AG10803 (cell line): ENCODE measurements at regions not wholly inside any gene's neighbourhood (a gene's known extent, or its start where the extent isn't known, plus 50 kb on each side); places are given as distances from the start of the nearest gene placed in this dataset.

Experiments
- DNase-seq: peaks from one replicate; pipeline ENCODE4 v3.0.0; 2010; ENCODE audit warnings: low read depth
- H3K4me3 ChIP-seq: 2 replicates; pipeline ENCODE4 v1.5.1; 2011; ENCODE audit warnings: mild to moderate bottlenecking, low read length, control low read depth
- TF ChIP-seq, protein P1 (sequence below): conservative IDR thresholded peaks from 2 replicates; pipeline ENCODE4 v1.5.1; 2011; ENCODE audit warnings: mild to moderate bottlenecking, low read length, control low read depth, inconsistent platforms

DNA sequence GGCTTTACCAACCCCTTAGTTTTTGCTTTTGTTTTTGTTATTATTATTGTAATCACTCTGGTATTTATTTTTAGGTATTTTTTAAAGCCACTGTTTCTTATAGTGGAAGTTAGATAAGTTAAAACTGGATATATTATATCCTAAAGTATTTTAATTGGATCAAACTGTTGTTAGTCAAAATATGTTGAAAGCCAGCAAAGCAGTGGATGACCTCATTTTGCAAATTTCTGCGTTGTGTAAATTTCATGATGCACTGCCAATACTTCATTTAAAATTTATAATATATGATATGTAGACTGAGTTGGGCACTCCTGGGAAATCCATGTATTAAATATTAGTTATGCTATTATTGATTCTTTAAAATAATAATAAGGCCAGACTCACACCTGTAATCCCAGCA is 661.7 kb upstream of the NRXN1 start:
- no peak for DNase-seq
- no peak overlapping the region for H3K4me3 ChIP-seq
- TF ChIP-seq, protein P1, sequence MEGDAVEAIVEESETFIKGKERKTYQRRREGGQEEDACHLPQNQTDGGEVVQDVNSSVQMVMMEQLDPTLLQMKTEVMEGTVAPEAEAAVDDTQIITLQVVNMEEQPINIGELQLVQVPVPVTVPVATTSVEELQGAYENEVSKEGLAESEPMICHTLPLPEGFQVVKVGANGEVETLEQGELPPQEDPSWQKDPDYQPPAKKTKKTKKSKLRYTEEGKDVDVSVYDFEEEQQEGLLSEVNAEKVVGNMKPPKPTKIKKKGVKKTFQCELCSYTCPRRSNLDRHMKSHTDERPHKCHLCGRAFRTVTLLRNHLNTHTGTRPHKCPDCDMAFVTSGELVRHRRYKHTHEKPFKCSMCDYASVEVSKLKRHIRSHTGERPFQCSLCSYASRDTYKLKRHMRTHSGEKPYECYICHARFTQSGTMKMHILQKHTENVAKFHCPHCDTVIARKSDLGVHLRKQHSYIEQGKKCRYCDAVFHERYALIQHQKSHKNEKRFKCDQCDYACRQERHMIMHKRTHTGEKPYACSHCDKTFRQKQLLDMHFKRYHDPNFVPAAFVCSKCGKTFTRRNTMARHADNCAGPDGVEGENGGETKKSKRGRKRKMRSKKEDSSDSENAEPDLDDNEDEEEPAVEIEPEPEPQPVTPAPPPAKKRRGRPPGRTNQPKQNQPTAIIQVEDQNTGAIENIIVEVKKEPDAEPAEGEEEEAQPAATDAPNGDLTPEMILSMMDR, result no peak

DNA sequence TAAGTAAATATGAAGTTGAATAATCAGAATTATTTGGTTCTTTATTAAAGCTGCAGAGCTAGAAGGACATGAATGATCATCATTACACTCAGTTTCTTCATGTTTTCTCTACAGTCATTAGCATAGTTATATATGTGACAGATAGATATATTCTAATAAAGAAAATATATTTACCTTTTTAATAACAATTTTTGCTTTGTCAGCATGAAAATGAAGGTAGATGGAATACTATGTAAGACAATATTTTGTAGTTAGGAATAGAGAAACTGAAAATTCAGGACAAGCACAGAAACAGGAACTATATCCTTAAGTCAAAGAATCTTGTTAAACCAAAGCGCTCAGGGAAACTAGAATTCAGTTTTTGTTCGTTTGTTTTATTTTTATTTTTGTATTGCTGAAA is 649.9 kb upstream of the NRXN1 start:
- TF ChIP-seq, protein P1, result no peak
- H3K4me3 ChIP-seq, result no peak overlapping the region
- DNase-seq, result no peak

DNA sequence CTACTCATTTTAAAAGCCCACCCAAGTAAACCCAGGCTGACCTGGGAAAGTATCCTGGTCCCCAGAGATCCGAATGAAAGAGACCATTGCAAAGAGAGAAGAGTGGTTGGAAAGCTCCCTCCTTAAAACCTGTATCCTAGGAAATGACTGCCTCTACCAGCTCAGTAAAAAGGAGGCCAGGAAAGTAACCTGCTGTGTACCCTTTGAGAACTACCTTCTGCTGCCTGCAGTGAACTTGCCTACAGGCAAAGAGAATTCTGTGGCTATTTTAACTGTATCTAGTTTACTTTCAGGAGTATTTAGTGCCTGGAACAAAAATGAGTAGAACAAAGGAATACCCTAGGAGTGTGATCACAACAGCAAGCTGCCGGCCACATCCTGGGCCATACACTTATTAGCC is 641.7 kb upstream of the NRXN1 start:
- no peak overlapping the region for H3K4me3 ChIP-seq
- no peak for DNase-seq
- TF ChIP-seq, protein P1, result no peak

DNA sequence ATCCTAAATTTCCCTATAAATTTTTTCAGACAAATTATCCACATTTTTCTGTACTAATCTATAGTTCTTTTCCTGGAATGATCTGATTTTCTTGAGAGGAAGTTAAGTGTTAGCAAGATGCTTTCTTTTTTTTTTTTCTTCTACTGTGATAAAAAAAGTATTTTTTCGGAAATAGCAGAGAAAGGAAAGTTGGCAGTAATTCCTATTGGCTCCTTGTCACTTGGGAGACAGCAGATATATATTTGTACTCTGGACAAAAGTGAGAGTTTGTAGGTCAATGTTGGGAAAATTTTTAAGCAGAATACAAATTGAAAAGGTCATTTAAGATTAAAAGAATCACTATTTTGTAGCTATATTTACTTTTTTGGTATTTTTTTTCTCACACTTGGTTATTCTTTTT is 635.7 kb upstream of the NRXN1 start:
- DNase-seq, result no peak
- TF ChIP-seq, protein P1, result no peak
- H3K4me3 ChIP-seq, result no peak overlapping the region

DNA sequence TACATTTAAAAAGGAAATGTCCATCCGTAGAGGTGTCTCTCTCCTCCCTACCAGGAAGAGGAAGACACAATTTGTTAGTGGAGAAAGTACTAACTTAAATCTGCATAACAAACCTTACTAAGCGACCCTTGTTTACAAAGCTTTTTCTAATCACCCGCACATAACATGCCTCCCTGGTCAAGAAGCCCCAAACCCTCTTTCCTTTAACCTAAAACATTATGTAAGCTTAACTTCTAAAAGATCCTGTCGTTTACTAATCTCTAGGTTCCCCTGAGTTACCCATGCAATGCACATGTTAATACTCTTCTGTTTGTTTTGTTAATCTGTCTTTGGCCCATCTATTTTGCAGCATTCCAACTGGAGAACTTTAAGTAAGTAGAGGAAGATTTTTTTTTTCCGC is 630.3 kb upstream of the NRXN1 start:
- TF ChIP-seq, protein P1, result no peak
- DNase-seq, result no peak
- H3K4me3 ChIP-seq, result no peak overlapping the region

DNA sequence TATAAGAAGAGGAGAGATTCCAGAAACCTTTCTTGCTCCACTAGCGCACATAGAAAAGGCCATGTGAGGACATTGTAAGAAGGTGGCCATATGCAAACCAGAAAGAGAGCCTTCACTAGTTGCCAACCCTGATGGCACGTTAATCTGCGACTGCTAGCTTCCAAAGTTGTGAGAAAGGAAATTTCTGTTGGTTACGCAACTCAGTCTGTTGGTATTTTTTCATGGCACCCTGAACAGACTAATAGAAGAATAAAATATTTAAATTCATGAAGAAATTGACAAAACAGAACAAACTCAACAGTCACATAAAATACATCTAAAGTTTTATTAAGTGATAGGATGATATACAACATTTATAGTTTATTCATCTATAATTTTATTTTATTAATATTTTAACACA is 625.9 kb upstream of the NRXN1 start:
- TF ChIP-seq, protein P1, result no peak
- no peak for DNase-seq
- no peak overlapping the region for H3K4me3 ChIP-seq

DNA sequence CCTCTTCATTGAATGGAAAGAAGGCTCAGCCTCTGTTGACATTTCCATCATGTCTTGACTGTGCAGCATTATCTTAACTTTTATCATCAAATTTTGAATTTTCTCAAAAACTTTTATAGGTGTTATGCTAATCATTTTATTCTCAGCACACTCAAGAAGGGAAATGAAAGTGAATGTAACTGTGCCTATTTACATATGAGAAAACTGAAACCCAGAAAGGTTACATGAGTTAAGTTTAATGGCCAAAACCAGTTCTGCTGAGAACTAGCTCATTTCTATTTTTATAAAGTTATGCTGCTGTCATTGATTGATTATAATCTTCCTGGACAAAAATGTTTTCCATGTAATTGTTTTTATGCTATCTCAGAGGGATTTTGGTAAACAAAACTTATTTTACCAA is 618.8 kb upstream of the NRXN1 start:
- TF ChIP-seq, protein P1, result no peak
- no peak for DNase-seq
- H3K4me3 ChIP-seq, result no peak overlapping the region
